OCI-LY1 (cell line): ENCODE measurements at regions not wholly inside any gene's neighbourhood (a gene's known extent, or its start where the extent isn't known, plus 50 kb on each side); places are given as distances from the start of the nearest gene placed in this dataset.

Experiments
- H2AFZ ChIP-seq: fragments of 200-600 bp; sonication (generic), shearing (Covaris generic); 2 replicates; pipeline ENCODE4 v1.6.0; 2014; ENCODE audit warnings: antibody characterized with exemption, mild to moderate bottlenecking, low read length
- H3F3A ChIP-seq: fragments of 200-600 bp; sonication (generic), shearing (Covaris generic); 2 replicates; pipeline ENCODE4 v1.6.0; 2014; ENCODE audit warnings: mild to moderate bottlenecking, antibody characterized with exemption, low read length, moderate library complexity; ENCODE audit not compliant: insufficient read depth
- H3K27ac ChIP-seq: fragments of 200-600 bp; sonication (generic); 2 replicates; pipeline ENCODE4 v1.5.1; 2014; ENCODE audit warnings: low read length, mixed run types, mild to moderate bottlenecking, low read depth; ENCODE audit not compliant: poor library complexity, severe bottlenecking
- H3K27me3 ChIP-seq: fragments of 200-600 bp; sonication (generic); 2 replicates; pipeline ENCODE4 v1.6.0; 2014; ENCODE audit warnings: antibody characterized with exemption, mild to moderate bottlenecking, low read length, moderate library complexity; ENCODE audit not compliant: insufficient read depth
- H3K36me3 ChIP-seq: fragments of 200-600 bp; sonication (generic); 2 replicates; pipeline ENCODE4 v1.6.1; 2014; ENCODE audit warnings: mild to moderate bottlenecking, antibody characterized with exemption, low read length, moderate library complexity, mixed read lengths; ENCODE audit not compliant: insufficient read depth
- H3K4me1 ChIP-seq: fragments of 200-600 bp; sonication (generic); 2 replicates; pipeline ENCODE4 v1.5.1; 2014; ENCODE audit warnings: mild to moderate bottlenecking, low read length, moderate library complexity; ENCODE audit not compliant: insufficient read depth, severe bottlenecking
- H3K4me2 ChIP-seq: fragments of 200-600 bp; sonication (generic), shearing (Covaris generic); 2 replicates; pipeline ENCODE4 v1.6.1; 2014; ENCODE audit warnings: low read length
- H3K4me3 ChIP-seq: fragments of 200-600 bp; sonication (generic); 2 replicates; pipeline ENCODE4 v1.5.1; 2014; ENCODE audit warnings: low read length, low read depth, mild to moderate bottlenecking, mixed read lengths; ENCODE audit not compliant: poor library complexity, severe bottlenecking
- H3K79me2 ChIP-seq: fragments of 200-600 bp; shearing (Covaris generic); 2 replicates; pipeline ENCODE4 v1.6.1; 2016; ENCODE audit warnings: mixed run types, low read length, mixed read lengths; ENCODE audit not compliant: insufficient read depth
- H3K9ac ChIP-seq: fragments of 200-600 bp; sonication (generic), shearing (Covaris generic); 2 replicates; pipeline ENCODE4 v1.6.1; 2014; ENCODE audit warnings: mild to moderate bottlenecking, low read length, mixed read lengths
- H3K9me2 ChIP-seq: fragments of 200-600 bp; sonication (generic), shearing (Covaris generic); 2 replicates; pipeline ENCODE4 v1.6.1; 2014; ENCODE audit warnings: low read depth, mild to moderate bottlenecking, low read length, mixed read lengths
- H3K9me3 ChIP-seq: fragments of 200-600 bp; shearing (Covaris generic); 2 replicates; pipeline ENCODE4 v1.6.1; 2014; ENCODE audit warnings: low read length, mixed read lengths
- H4K20me1 ChIP-seq: fragments of 200-600 bp; sonication (generic), shearing (Covaris generic); 2 replicates; pipeline ENCODE4 v1.6.0; 2016; ENCODE audit warnings: mild to moderate bottlenecking, low read length; ENCODE audit not compliant: insufficient read depth
- EZH2 ChIP-seq: fragments of 200-600 bp; sonication (generic), shearing (Covaris generic); IDR thresholded peaks from 2 replicates; pipeline ENCODE4 v1.8.0; 2017; ENCODE audit warnings: borderline replicate concordance, mixed run types, mild to moderate bottlenecking, antibody characterized with exemption, low read length, moderate library complexity, mixed read lengths
- TF ChIP-seq, protein P1 (sequence below): fragments of 200-600 bp; sonication (generic), shearing (Covaris generic); IDR thresholded peaks from 2 replicates; pipeline ENCODE4 v1.5.1; 2017; ENCODE audit warnings: mild to moderate bottlenecking, antibody characterized with exemption, low read length, moderate library complexity, mixed read lengths

DNA sequence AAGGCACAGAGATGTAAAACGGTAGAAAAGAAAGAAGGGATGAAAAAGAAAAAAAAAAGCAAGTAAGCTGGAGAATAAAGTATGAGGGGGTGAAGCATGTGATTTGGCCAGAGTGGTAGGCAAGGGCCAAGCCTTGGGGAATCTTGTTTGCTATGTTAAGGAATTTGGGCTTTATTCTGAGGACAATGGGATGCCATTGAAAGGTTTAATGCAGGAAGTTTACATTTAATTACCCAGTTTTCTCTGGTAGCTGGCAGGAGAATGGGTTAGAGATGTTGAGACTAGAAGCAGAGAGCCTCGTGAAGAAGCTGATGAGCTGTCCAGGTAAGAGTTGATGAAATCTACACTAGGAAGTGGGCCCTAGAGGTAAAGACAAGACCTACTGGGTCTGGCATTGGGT, 455.9 kb downstream of the PDCD6IP start:
- H2AFZ ChIP-seq, result no peak overlapping the region
- no peak overlapping the region for H3K27ac ChIP-seq
- H3F3A ChIP-seq, result no peaks in the 10 kb centered on the region
- no peak for TF ChIP-seq EZH2
- TF ChIP-seq, protein P1, sequence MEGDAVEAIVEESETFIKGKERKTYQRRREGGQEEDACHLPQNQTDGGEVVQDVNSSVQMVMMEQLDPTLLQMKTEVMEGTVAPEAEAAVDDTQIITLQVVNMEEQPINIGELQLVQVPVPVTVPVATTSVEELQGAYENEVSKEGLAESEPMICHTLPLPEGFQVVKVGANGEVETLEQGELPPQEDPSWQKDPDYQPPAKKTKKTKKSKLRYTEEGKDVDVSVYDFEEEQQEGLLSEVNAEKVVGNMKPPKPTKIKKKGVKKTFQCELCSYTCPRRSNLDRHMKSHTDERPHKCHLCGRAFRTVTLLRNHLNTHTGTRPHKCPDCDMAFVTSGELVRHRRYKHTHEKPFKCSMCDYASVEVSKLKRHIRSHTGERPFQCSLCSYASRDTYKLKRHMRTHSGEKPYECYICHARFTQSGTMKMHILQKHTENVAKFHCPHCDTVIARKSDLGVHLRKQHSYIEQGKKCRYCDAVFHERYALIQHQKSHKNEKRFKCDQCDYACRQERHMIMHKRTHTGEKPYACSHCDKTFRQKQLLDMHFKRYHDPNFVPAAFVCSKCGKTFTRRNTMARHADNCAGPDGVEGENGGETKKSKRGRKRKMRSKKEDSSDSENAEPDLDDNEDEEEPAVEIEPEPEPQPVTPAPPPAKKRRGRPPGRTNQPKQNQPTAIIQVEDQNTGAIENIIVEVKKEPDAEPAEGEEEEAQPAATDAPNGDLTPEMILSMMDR, result no peak
- no peaks in the 10 kb centered on the region for H4K20me1 ChIP-seq
- H3K27me3 ChIP-seq, result no peaks in the 10 kb centered on the region
- H3K4me2 ChIP-seq, result no peak overlapping the region
- H3K9ac ChIP-seq, result no peak overlapping the region
- H3K9me2 ChIP-seq, result no peaks in the 10 kb centered on the region
- no peaks in the 10 kb centered on the region for H3K36me3 ChIP-seq
- H3K79me2 ChIP-seq, result no peaks in the 10 kb centered on the region
- H3K9me3 ChIP-seq, result no peaks in the 10 kb centered on the region
- H3K4me3 ChIP-seq, result no peak overlapping the region
- H3K4me1 ChIP-seq, result no peaks in the 10 kb centered on the region

DNA sequence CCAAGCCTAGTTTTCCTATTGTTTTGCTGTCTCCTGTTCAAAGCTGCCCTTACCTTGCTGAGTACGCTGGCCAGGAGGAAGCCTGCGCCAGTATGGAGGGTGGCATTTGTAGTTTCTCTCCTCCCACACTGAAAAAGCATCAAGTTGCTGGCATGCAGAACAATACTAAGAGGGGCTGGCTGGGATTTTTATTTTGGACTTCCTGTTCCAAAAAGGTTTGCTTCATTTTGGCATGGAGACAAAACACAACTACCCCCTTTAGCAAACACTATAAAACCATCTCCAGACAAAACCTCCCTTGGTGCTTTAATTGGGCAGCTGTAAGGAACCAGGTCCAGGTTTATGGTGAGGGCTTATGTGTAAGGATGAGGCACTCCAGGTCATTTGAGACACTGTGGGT, 457.6 kb downstream of the PDCD6IP start:
- TF ChIP-seq, protein P1, result no peak
- TF ChIP-seq EZH2, result no peak
- no peaks in the 10 kb centered on the region for H3K4me1 ChIP-seq
- H3K9me3 ChIP-seq, result no peaks in the 10 kb centered on the region
- no peaks in the 10 kb centered on the region for H3K27me3 ChIP-seq
- H2AFZ ChIP-seq, result no peak overlapping the region
- no peak overlapping the region for H3K4me3 ChIP-seq
- no peaks in the 10 kb centered on the region for H3K36me3 ChIP-seq
- H4K20me1 ChIP-seq, result no peaks in the 10 kb centered on the region
- no peaks in the 10 kb centered on the region for H3K79me2 ChIP-seq
- no peak overlapping the region for H3K4me2 ChIP-seq
- no peak overlapping the region for H3K9ac ChIP-seq
- H3F3A ChIP-seq, result no peaks in the 10 kb centered on the region
- no peak overlapping the region for H3K27ac ChIP-seq
- no peaks in the 10 kb centered on the region for H3K9me2 ChIP-seq

DNA sequence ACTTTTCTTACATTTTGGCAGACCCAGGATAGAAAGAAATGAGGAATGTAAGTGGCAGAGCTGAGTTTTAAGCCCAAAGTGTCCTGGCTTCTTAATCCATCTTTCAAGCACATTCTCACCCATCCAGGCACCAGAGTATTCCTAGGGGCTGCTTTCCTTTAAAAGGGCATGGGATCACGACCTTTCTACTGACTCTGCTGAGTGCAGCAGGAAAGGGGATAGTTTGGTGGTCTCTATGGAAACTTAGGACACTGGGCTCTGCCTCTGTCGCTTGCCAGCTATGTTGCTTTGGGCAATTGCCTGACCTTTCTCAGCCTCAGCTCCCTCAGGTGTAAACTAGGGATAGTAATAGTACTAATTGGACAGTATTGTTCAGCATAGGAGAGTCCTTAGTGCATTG, 458.4 kb downstream of the PDCD6IP start:
- H3K9ac ChIP-seq, result no peak overlapping the region
- H3K9me3 ChIP-seq, result no peaks in the 10 kb centered on the region
- H3K27ac ChIP-seq, result no peak overlapping the region
- no peak overlapping the region for H3K4me2 ChIP-seq
- no peaks in the 10 kb centered on the region for H4K20me1 ChIP-seq
- H3K9me2 ChIP-seq, result no peaks in the 10 kb centered on the region
- H3K4me1 ChIP-seq, result no peaks in the 10 kb centered on the region
- H2AFZ ChIP-seq, result no peak overlapping the region
- no peaks in the 10 kb centered on the region for H3K27me3 ChIP-seq
- H3F3A ChIP-seq, result no peaks in the 10 kb centered on the region
- no peak overlapping the region for H3K4me3 ChIP-seq
- no peaks in the 10 kb centered on the region for H3K79me2 ChIP-seq
- H3K36me3 ChIP-seq, result no peaks in the 10 kb centered on the region
- TF ChIP-seq, protein P1, result no peak
- no peak for TF ChIP-seq EZH2
